Fibroblast of peridontal ligament (primary cell): ENCODE measurements at regions not wholly inside any gene's neighbourhood (a gene's known extent, or its start where the extent isn't known, plus 50 kb on each side); places are given as distances from the start of the nearest gene placed in this dataset.

ENCODE experiments used
- DNase-seq: peaks from one replicate; pipeline ENCODE4 v3.0.0-alpha.2; 2010; ENCODE audit errors: extremely low read depth

DNA sequence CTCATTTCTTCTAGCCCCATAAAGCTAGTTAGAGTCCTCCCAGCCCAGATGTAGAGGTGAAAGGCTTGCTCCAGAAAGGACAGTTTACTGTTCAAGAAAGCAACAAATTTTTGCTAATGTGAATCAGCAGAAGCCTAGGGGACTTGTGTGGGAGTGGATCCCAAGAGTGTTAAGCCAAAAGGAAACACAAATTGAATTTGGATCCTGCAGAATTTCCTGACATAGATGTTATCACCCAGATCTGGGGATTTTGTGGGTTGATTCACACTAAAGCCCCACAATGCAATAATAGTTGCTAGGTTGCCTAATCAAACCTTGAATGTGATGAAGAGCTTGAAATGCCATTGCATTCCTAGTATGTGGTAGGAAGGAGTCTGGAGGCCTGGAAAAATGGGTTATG is 135.2 kb upstream of the HS3ST3A1 start:
- DNase-seq: peak; percentile 55

DNA sequence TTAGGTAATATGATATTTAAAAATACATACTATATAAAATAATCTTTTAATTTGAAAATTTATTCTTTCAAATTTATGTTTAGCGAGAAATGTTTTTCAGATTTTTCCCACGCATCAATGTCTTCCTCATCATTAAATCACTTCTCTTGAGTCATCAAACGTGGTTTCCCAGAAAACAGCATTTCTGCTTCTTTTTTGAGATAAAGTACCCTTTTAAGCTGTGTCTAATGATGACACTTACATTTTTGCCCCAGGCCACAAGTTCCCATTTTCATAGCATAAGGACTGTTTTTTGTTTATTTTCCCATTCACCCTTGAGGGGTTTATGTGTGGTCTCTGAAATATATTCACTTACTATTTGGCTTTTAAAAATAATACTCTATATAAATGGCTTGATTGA is 139.0 kb upstream of the HS3ST3A1 start:
- no peak for DNase-seq

DNA sequence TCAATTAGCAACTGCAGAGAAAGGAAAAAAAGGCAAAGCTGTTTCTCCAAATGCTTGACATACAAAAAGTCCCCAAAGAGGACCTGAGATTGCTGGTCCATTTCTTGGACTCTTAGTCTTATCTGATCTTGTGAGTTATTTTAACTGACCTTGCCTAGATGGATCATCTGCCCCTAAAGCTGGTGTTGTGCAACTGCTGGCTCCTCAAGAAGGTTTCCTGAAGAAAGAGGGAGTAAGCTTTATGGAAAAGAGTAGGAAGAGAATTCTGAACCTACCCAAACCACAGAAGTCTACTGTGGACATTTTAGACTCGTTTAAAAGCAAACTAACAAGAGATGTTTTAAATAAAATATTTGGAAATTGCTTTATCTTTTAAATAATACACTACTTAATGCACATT is 140.0 kb upstream of the HS3ST3A1 start:
- DNase-seq: no peak

DNA sequence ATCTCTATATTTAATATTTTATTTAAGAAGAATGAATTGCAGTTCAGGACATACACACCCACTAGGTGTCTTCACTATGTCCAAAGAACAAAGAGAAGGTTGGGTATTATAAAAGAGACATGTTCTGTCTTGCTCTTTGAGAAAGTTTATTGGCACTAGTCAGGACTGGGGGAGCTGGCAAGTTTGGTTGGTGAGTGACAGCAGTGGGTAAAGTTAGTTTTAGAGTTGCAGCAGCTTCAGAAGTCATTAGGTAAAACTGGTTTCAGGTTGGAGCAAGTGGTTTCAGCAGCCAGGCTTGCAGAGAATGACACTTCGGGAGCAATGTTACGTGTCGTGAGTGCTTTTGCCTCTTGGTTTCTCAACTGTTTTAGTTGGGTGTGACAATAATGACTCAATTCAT is 142.2 kb upstream of the HS3ST3A1 start:
- no peak for DNase-seq

DNA sequence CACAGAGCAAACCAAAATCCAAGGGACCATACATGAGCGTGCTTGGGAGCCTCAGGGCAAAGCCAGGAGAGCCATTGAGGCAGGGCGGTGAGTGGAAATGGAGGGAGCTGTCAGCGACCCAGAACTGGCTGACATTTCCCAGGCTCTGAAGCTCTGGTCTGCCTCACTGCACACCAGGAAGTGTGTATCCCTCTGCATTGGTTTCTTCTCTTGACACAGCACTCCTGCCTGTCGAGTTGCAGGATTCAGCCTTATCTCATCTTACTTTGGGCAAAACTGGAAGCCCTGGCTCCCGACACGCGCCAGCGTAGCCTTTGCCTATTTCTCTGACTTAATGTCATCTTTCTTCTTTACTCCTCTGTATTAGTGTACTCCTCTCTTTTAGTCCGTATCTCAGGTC is 144.7 kb upstream of the HS3ST3A1 start:
- DNase-seq: no peak

DNA sequence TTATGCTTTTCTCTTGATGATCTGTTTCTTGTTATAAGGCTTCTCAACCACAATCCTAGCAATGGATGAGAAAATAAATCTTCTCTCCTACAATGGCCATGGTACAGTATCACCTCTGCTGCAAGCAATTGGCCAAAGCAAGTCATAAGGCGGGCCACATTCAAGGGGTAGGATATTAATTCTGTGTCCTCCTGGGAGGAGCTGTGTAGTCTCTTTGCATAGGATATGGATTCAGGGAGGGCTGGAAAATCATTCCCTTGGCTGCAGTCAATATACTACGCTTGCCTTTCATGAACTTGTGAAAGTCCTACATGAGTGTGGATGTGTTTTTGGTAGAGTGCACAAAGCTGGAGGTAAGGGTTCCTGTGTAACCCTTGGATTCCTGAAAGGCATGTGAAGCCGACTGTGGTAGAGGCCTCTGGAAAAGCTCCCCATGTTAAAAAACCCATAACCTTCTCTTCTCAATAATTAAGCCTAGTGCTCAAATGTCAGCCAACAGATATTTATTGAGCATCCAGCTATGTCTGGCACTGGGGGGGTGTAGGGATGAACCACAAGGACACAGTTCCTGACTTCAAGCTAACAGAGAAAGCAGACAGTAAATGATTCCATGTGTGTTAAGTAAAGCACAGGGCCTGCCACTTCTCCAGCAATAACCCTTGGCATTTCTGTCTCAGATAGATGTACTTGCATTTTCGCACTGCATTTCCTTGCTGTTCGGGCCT is 147.6 kb upstream of the HS3ST3A1 start:
- DNase-seq: peak; percentile 60

DNA sequence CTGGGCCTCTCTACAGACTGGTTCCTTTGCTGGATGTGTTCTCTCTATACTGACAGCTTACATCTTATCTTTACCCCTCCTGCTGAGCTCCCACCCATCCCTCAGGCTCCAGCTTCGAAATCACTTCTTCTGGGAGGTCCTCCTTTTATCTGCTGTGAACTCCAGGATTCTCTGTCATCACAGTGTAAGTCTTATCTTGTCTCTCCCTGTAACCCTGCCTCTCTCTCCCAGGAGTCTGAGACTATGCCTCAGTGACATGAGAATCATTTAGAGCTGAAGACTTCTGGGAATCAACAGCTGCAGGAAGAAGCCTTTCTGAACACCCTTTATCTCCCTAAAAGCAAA is 148.1 kb upstream of the HS3ST3A1 start:
- no peak for DNase-seq

DNA sequence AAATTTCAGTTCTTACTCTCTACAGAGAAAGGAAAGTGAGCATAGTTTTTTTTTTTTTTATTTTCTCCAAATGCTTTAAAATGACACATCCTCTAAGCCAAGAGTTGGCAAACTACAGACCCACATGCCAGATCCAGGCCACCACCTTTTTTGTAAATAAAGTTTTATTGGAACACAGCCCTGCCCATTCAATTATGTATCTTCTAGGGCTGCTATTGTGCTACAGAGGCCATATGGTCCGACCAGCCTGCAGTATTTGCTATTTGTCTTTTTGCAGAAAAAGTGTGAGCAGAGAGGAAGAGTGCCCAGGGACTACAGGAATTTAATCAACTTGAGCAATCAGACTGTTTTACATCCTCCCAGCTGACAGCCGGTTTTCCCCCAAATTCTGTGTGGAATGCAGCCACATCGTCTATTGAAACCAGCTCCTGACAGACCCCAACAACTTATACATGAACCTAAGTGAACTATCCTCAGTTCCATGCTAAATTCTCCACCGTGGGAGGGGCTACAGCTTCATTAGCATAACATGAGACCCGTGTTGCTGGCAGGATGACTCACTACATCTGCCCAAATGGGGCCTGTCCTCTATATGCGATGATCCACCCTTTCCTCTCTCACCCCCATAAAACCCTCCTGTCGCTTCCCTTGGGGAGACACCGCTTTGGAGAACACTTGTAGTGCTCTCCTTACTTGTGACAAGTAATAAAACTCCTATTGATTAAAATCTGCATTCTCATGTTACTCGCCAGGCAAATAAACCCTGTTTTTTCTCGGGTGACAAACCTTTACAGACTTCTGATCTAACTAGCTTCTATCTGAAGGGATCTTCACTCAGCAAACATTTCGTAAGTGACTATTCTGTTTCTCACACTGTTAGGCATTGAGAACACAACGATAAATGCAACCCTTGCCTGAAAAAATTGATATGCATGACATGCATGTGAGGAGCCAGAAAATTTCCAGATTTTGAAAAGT is 149.4 kb upstream of the HS3ST3A1 start:
- peak; percentile 42 for DNase-seq

DNA sequence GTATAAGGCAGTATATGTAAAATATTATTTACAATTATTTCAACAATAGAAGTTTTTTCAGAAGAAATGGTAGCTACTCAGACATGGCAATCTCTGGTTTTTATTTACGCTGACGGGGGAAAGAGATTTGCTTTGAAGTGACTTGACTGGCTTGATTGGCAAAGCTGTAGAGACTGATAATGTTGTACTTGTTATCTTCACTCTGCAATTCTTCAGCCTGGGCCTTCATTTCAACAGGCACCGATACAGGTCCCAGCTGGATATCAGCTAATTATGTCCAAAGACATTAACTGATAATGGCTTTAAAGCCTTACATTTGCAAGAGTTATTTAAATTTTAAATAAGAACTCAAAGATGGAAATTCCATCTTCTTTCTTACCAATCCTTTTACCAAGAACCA is 151.4 kb upstream of the HS3ST3A1 start:
- no peak for DNase-seq

DNA sequence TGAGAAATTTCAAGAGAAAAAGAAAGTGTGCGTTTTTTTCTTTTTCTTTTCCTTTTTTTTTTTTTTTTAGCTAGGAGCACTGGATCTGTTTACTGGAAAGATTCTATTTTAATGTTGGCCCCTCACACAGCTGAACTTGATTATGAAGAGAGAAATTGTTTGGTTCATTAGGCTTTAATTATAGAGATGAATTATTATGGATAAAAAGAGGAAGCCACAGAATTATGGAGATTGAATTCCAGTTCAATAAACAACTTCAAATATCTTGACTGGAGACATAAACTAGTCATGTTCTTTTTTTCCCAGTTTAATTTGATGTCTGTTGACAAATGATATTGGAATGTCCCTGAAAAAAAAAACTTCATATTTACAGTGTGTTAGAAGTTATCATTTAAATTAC is 152.0 kb upstream of the HS3ST3A1 start:
- DNase-seq: peak; percentile 6

DNA sequence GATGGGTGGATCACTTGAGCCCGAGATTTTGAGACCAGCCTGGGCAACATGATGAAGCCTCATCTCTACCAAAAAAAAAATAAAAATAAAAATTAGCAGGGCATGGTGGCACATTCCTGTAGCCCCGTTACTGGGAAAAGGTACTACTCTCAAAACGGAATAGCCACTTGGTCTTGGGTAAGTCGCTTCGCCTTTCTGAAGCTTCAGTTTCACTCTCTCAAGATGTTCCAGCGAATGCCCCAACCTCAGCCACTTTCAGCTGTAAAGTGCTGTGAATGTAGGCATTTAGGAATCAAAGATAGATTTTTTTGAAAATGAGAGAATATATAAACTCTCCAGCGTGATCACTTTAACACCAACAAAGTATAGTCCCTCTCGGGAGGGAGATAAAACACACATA is 154.1 kb upstream of the HS3ST3A1 start:
- DNase-seq: no peak

DNA sequence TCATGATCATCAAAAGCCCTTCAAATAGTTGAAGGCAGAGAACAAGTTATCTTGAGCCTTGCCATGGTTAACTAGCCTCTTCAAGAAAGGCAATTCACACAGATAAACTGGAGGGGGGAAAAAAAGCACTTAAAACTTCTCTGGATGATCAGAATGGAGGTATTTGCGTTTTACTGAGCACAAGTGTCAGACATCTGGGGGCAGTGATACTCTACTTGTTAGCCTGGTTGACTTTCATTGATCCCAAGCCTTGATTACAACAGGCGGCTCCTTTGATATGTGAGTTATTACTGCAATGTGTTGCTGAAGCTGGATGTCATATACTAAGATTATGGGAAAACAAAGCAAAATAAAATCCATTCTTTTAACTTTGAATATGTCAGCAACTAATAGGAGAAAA is 155.0 kb upstream of the HS3ST3A1 start:
- no peak for DNase-seq

DNA sequence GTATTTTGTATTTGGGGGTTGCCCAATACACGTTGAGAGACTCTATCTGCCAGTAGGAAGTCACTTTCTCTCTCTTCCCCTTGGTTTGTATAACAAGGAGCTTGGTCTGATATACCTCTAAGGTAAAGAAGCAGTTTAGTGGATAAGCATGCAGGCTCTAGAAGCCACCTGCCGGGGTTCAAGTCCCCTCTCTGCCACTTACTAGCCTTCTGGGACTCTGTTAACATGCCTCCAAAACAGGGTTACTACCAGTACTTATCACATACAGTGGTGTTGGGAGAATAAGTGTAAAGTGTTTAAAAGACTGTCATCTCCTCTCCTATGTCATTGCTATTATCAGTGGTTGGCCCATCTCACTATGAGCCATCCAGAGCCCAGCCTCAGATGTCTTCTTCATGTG is 156.1 kb upstream of the HS3ST3A1 start:
- no peak for DNase-seq

DNA sequence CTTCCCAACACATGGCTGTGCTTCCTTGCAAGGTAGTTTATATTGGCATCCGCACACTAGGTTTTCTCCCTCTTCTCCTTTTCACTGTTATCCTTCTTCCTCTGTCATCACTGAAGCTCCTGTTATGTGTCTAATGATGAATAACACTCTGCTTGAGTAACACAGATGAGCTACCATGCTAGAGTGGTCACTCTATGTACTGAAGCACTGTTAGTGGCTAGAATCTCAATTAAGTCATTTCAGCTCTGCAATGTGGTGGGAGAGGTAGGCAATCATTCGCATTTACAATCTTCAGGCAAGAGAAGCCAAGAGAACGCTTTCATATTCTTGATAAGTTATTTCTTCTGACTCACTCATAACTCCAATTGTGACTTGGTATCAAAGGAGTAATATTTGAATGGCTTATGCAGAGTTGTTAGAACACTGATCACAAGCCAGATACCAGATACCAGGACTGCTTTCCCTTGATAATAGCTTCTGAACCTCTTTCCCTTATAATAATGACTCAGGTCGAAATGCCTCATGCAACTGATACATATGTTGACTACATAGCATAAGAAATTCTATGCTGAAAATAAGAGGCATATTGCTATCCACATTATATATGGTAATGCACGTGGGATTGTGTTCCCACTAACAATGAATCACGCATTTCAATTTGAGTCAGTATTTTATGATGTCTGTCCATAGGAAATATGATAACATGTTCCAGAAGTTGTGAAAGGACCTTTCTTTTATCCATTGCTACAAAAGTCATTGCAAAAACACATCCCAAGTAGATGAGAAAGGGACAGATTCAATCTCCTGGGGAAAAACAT is 158.0 kb upstream of the HS3ST3A1 start:
- DNase-seq: no peak

DNA sequence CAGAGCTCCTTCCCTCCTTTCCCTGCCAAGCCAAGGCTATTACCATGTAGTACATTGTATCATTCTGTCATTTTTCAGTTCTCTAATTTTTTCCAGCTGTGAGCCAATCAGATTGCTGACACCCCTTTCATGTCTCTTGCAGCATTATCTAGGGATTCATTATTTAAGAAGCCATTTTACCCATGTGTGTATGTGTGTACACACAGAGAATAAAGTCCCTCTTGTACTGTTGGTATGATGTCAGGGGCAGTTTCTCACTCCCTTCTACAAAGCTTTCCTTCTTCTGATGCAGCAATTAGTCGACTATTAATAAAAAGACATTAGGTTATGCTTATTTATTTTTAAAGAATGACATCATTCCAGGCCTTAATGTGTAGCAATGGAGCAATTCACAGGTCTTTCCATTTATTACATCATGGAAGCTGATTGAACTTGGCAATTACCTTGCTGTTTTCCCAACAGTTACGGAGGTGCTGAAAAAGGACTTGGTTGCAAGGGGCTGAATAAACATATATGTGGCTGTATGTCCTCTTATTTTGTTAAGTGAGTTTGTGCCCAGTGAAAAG is 159.4 kb upstream of the HS3ST3A1 start:
- DNase-seq: no peak

DNA sequence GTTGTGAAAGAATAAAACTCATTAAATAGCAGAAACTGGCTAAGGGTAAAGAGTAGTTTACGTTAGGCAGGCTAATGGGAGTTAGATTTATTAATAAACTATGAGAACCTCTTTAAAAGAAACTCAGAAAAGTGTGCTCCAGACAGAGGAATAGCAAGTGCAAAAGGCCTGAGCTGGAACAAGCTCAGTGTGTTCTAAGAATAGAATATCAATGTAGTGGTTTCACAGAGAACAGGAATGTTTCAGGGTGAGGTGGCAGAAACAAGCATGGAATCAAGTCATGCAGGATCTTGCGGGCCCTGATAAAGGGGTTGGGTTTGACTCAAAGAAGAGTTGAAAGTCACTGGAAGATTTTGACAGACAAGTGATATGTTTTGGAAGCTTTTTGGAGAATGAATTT is 164.0 kb upstream of the HS3ST3A1 start:
- no peak for DNase-seq

DNA sequence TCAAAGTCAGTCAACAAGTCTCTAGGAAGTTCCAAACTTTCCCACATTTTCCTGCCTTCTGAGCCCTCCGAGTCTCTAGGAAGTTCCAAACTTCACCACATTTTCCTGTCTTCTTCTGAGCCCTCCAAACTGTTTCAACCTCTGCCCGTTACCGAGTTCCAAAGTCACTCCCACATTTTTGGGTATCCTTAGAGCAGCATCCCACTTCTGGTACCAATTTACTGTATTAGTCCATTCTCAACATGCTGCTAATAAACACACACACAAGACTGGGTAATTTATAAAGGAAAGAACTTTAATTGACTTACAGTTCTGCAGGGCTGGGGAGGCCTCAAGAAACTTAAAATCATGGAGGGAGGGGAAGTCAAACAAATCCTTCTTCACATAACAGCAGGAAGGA is 169.0 kb upstream of the HS3ST3A1 start:
- no peak for DNase-seq

DNA sequence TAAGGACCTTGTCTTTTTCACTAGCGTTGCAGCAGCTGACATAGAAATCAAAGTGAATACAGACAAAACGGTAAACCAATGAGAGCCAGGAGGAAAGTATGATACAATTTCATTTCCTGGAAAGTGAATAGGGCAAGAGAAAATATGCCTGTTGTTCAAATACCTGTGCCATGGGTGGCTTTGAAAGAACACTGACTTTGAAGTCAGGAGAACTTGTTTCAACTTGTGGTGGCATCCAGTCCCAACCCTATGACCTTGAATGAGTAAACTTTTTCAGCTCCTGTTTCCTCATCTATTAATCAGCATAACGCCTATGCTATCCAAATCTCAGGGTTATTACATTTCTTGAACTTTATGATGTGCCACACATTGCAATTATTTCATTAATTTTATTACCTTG is 173.7 kb upstream of the HS3ST3A1 start:
- DNase-seq: no peak

DNA sequence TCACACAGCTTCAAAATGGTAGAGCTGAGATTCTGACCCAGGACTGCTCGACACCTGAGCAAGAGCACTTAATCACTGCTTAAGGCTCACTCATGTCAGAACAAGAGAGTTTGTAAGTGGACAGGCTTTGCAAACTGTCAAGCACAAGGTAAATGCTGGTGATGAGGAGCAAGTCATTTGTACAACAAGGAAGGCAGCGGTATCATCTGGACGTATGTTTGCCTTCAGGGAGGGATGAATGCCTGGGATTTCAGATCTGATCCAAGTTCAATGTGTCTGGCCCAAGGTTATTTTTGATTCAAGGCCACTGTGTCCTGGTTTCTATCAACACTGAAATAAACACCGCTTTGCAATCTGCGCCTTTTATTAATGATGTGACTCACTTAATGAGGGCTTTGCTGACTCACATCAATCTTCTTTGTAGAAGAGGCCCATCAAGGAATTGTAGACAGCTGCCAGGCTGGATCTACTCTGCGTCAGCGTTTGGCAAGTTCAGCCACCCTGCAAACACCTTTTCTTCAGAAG is 174.4 kb upstream of the HS3ST3A1 start:
- DNase-seq: no peak

DNA sequence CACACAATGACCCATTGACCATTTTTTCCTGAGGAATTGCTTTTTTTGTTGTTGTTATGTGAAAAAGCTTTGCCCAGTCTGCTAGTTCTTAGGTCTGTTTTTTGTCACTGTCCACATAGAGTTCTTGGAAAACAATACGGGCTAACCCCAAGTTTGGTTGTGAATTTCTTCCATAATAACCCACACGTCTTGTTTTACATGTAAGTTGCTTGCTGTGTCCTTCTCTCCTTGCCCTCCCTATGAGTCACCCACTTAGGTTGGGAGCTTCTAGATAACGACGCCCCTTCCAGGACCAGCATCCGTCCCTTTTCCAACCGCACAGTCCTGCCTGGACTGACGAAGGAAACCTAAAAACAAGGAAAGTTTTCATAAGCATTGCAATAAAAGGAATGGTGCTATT is 175.3 kb upstream of the HS3ST3A1 start:
- DNase-seq: no peak

DNA sequence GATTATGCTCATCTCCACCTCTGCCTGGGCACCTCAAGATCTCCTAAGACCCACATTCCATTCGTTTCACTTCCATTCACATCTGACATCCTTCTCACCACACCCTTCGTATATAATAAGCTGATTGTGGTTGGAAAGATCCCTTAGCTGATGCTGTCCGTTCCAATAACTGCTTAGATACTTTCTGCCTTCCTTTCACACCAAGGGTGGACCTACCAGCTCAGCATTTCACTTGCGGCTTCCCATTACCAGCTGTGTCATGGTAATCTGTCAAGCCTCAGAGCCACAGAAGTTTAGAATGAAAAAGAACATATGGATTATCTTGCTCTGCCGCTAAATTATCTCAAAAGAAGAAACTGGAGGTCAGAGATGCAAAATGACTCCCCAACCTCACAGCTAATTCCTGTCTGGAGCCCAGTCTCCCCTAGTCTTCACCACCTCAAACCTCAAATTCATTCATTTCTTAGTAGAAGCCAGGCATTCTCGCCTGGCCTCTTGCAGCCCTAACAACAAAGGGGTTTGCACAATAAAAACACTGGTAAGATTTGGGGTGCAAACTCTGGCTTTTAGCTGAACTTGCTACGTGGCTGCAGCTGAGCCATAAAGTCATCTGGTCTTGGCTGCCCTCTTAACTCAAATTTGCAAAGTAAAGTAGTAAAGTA is 182.8 kb upstream of the HS3ST3A1 start:
- DNase-seq: no peak
